ENCODE measurements at regions not wholly inside any gene's neighbourhood (a gene's known extent, or its start where the extent isn't known, plus 50 kb on each side); places are given as distances from the start of the nearest gene placed in this dataset.

- Histone ChIP-seq H3K27me3 (ENCODE audit: control insufficient read depth, insufficient read depth, low read length) (no peaks in the 10 kb centered on the region), H3K9me3 (ENCODE audit: control insufficient read depth, low read length) (no peaks in the 10 kb centered on the region), H3K4me1 (ENCODE audit: control insufficient read depth, insufficient read depth, low read length) (no peaks in the 10 kb centered on the region), H3K36me3 (ENCODE audit: control insufficient read depth, insufficient read depth, low read length) (no peaks in the 10 kb centered on the region), H3K4me3 (ENCODE audit: low read length) (no peak overlapping the region), H3K9ac (ENCODE audit: low read length) (no peak overlapping the region)
Observed at GRCh38 chr3:117556646-117557407, 847.2 kb downstream of the TUSC7 start.

DNA sequence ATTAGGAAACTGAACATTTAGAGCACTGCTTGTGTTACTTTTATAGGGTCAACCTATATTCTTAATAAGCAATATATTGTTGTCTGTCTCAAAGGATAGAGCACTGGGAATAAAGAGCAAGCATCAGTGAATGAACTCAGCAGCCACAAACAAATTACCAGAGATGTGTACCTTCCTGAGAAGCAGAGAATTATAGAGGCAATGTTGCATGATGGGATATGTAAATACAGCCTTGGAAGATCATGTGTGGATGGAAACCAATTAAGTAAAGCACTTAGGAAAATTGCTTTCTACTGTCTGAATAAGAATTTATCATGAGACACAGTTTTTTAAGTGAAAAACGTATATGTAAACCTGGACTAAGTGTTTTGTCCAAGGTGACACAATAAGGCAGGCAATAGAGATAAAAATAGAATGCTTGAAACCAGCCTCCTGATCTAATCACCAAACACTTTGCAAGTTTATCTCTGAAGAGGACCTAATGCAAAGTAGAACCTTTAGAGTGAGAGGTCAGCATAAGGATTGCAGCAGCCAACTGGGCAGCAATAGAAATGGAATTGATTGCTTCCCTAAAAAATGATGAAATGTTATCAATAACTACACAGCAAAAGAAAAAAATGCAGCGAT, 848.0 kb downstream of the TUSC7 start:
- no peak overlapping the region for H3K4me3 ChIP-seq (ENCODE audit: low read length)
- no peak overlapping the region for H3K9ac ChIP-seq (ENCODE audit: low read length)
- H3K4me1 ChIP-seq (ENCODE audit: control insufficient read depth, insufficient read depth, low read length): no peaks in the 10 kb centered on the region
- H3K36me3 ChIP-seq (ENCODE audit: control insufficient read depth, insufficient read depth, low read length): no peaks in the 10 kb centered on the region
- H3K9me3 ChIP-seq (ENCODE audit: control insufficient read depth, low read length): no peaks in the 10 kb centered on the region
- H3K27me3 ChIP-seq (ENCODE audit: control insufficient read depth, insufficient read depth, low read length): no peaks in the 10 kb centered on the region

- Histone ChIP-seq H3K27me3 (ENCODE audit: control insufficient read depth, insufficient read depth, low read length) (no peaks in the 10 kb centered on the region), H3K4me1 (ENCODE audit: control insufficient read depth, insufficient read depth, low read length) (no peaks in the 10 kb centered on the region), H3K9me3 (ENCODE audit: control insufficient read depth, low read length) (no peaks in the 10 kb centered on the region), H3K36me3 (ENCODE audit: control insufficient read depth, insufficient read depth, low read length) (no peaks in the 10 kb centered on the region), H3K9ac (ENCODE audit: low read length) (no peak overlapping the region), H3K4me3 (ENCODE audit: low read length) (no peak overlapping the region)
Observed at GRCh38 chr3:117558681-117559080, 849.1 kb downstream of the TUSC7 start.

DNA sequence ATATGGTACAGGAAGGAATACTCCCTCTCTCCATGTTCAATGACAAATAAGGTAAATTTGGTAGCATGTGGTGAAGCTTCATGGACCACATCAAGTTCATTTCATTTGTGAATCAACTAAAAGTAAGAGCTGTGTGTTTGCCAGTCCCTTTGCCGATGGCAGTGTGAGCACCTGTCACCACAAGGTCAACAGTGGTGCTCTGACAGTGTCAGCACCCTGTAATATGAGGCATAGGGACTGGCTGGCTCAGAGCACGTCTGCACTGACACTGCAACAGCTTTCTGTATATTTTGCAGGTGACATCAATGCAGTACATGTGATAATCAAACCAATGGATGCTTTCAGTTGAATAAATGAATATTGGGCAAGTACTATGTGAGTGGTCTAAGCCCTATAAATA, 852.4 kb downstream of the TUSC7 start:
- no peak overlapping the region for H3K9ac ChIP-seq (ENCODE audit: low read length)
- H3K36me3 ChIP-seq (ENCODE audit: control insufficient read depth, insufficient read depth, low read length): no peaks in the 10 kb centered on the region
- H3K27me3 ChIP-seq (ENCODE audit: control insufficient read depth, insufficient read depth, low read length): no peaks in the 10 kb centered on the region
- H3K9me3 ChIP-seq (ENCODE audit: control insufficient read depth, low read length): no peaks in the 10 kb centered on the region
- H3K4me3 ChIP-seq (ENCODE audit: low read length): no peak overlapping the region
- H3K4me1 ChIP-seq (ENCODE audit: control insufficient read depth, insufficient read depth, low read length): no peaks in the 10 kb centered on the region

- Histone ChIP-seq H3K9ac (ENCODE audit: low read length) (no peak overlapping the region), H3K9me3 (ENCODE audit: control insufficient read depth, low read length) (no peaks in the 10 kb centered on the region), H3K36me3 (ENCODE audit: control insufficient read depth, insufficient read depth, low read length) (no peaks in the 10 kb centered on the region), H3K4me3 (ENCODE audit: low read length) (no peak overlapping the region), H3K27me3 (ENCODE audit: control insufficient read depth, insufficient read depth, low read length) (no peaks in the 10 kb centered on the region), H3K4me1 (ENCODE audit: control insufficient read depth, insufficient read depth, low read length) (no peaks in the 10 kb centered on the region)
Observed at GRCh38 chr3:117563063-117563462, 853.5 kb downstream of the TUSC7 start.

DNA sequence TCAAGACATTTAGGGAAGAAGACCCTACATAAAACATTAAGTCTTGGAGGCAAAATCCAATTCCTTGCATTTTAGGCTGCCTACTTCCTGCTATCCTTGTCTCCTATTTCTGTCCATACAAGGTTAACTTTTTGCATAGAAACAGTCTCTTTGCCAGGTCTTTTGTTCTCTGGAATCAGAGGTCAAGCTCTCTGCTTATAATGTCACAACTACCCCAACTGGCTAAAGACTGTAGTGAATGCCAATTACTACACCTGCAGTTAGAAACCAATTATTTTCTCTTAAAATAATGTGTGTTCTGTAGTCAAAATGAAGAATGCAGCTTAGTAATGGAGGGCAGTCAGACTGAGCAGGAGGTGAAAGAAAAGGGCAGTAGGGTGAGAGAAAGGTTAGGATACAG, 856.2 kb downstream of the TUSC7 start:
- Histone ChIP-seq H3K36me3 (ENCODE audit: control insufficient read depth, insufficient read depth, low read length) (no peaks in the 10 kb centered on the region), H3K9ac (ENCODE audit: low read length) (no peak overlapping the region), H3K4me1 (ENCODE audit: control insufficient read depth, insufficient read depth, low read length) (no peaks in the 10 kb centered on the region), H3K27me3 (ENCODE audit: control insufficient read depth, insufficient read depth, low read length) (no peaks in the 10 kb centered on the region), H3K9me3 (ENCODE audit: control insufficient read depth, low read length) (no peaks in the 10 kb centered on the region), H3K4me3 (ENCODE audit: low read length) (no peak overlapping the region)

- Histone ChIP-seq H3K4me1 (ENCODE audit: control insufficient read depth, insufficient read depth, low read length) (no peaks in the 10 kb centered on the region), H3K9ac (ENCODE audit: low read length) (no peak overlapping the region), H3K27me3 (ENCODE audit: control insufficient read depth, insufficient read depth, low read length) (no peaks in the 10 kb centered on the region), H3K9me3 (ENCODE audit: control insufficient read depth, low read length) (no peaks in the 10 kb centered on the region), H3K36me3 (ENCODE audit: control insufficient read depth, insufficient read depth, low read length) (no peaks in the 10 kb centered on the region), H3K4me3 (ENCODE audit: low read length) (no peak overlapping the region)
Observed at GRCh38 chr3:117566926-117567325, 857.3 kb downstream of the TUSC7 start.

DNA sequence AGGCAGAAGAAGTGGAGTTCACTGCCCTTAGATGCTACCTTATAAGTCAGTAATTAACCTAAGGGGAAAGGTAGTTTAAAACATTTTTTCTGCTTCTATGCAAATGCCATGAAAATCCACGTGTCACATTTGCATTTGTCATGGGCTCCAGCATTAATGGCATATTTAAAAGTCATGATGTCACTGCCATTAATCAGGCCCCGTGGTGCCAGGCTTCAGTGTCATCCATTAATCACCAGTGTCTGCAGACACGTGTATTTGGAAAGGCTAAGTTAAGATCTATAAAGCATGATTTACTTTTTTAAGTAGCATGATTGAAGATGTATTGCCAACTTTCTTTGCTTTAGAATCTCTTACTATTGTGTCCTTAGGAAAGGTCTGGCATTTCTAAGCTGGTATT, 857.8 kb downstream of the TUSC7 start:
- Histone ChIP-seq H3K9me3 (ENCODE audit: control insufficient read depth, low read length) (no peaks in the 10 kb centered on the region), H3K4me3 (ENCODE audit: low read length) (no peak overlapping the region), H3K36me3 (ENCODE audit: control insufficient read depth, insufficient read depth, low read length) (no peaks in the 10 kb centered on the region), H3K27me3 (ENCODE audit: control insufficient read depth, insufficient read depth, low read length) (no peaks in the 10 kb centered on the region), H3K4me1 (ENCODE audit: control insufficient read depth, insufficient read depth, low read length) (no peaks in the 10 kb centered on the region), H3K9ac (ENCODE audit: low read length) (no peak overlapping the region)

GRCh38 chr3:117567906-117568305, 858.3 kb downstream of the TUSC7 start:
- H3K27me3 ChIP-seq (ENCODE audit: control insufficient read depth, insufficient read depth, low read length): no peaks in the 10 kb centered on the region
- H3K36me3 ChIP-seq (ENCODE audit: control insufficient read depth, insufficient read depth, low read length): no peaks in the 10 kb centered on the region
- no peak overlapping the region for H3K4me3 ChIP-seq (ENCODE audit: low read length)
- H3K4me1 ChIP-seq (ENCODE audit: control insufficient read depth, insufficient read depth, low read length): no peaks in the 10 kb centered on the region
- no peak overlapping the region for H3K9ac ChIP-seq (ENCODE audit: low read length)
- no peaks in the 10 kb centered on the region for H3K9me3 ChIP-seq (ENCODE audit: control insufficient read depth, low read length)

DNA sequence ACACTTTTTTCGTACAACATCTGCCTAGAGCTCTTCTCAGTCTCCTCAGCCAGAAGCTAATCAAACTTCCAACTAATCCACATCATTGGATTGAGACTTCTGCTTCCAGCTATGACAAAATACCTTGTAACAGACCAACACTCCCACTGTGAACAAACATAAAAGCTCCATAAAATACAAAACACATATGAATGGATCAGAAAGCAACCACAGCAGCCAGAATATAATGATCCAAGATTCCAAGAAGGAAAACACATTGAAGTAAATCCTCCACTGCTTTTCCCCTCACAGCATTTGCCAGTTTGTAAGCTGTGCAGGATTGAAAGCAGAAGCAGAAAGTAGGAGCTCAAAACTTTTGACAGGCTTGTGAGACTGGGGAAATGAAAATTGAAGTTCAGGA, 863.2 kb downstream of the TUSC7 start:
- Histone ChIP-seq H3K27me3 (ENCODE audit: control insufficient read depth, insufficient read depth, low read length) (no peaks in the 10 kb centered on the region), H3K36me3 (ENCODE audit: control insufficient read depth, insufficient read depth, low read length) (no peaks in the 10 kb centered on the region), H3K4me1 (ENCODE audit: control insufficient read depth, insufficient read depth, low read length) (no peaks in the 10 kb centered on the region), H3K9ac (ENCODE audit: low read length) (no peak overlapping the region), H3K9me3 (ENCODE audit: control insufficient read depth, low read length) (no peaks in the 10 kb centered on the region), H3K4me3 (ENCODE audit: low read length) (no peak overlapping the region)

DNA sequence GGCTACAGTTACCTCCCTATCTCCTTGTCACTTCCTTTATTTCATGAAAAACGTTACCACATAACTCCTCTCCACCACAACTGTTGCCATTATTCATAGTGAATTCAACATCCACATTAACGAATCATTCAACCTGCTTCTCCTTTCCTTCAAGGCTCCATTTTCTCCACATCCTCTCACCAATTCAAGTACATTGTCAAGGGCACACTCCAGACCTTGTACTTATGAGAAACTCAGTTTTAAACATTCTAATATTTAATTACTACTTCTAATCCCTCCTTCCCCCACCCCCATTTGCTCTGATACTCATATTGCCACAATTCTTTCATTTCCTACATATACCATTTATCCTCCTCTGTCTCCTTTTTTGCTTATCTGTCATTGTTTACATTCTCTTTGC, 871.2 kb downstream of the TUSC7 start:
- no peaks in the 10 kb centered on the region for H3K9me3 ChIP-seq (ENCODE audit: control insufficient read depth, low read length)
- no peak overlapping the region for H3K4me3 ChIP-seq (ENCODE audit: low read length)
- H3K27me3 ChIP-seq (ENCODE audit: control insufficient read depth, insufficient read depth, low read length): no peaks in the 10 kb centered on the region
- no peak overlapping the region for H3K9ac ChIP-seq (ENCODE audit: low read length)
- no peaks in the 10 kb centered on the region for H3K4me1 ChIP-seq (ENCODE audit: control insufficient read depth, insufficient read depth, low read length)
- H3K36me3 ChIP-seq (ENCODE audit: control insufficient read depth, insufficient read depth, low read length): no peaks in the 10 kb centered on the region

DNA sequence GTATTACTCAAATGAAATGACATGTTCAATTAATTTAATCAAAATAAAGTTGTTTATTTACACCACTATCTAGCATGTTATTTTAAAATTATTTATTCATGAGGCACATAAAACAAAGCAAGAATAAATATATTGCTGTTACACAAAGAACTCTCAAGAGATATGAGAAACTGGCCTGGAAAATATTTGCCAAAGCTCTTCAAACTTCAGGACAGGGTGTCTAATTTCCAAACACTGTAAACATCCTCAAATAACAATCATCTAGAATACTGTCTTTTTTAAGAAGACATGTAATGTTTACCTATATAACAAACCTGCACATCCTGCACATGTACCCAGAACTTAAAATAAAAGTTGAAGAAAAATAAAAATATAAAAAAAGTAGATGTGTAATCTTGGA, 876.6 kb downstream of the TUSC7 start:
- no peaks in the 10 kb centered on the region for H3K27me3 ChIP-seq (ENCODE audit: control insufficient read depth, insufficient read depth, low read length)
- no peak overlapping the region for H3K4me3 ChIP-seq (ENCODE audit: low read length)
- H3K9me3 ChIP-seq (ENCODE audit: control insufficient read depth, low read length): no peaks in the 10 kb centered on the region
- no peaks in the 10 kb centered on the region for H3K4me1 ChIP-seq (ENCODE audit: control insufficient read depth, insufficient read depth, low read length)
- no peak overlapping the region for H3K9ac ChIP-seq (ENCODE audit: low read length)
- no peaks in the 10 kb centered on the region for H3K36me3 ChIP-seq (ENCODE audit: control insufficient read depth, insufficient read depth, low read length)

Measured in mucosa of stomach (tissue), 1 donor.